NCI-H524 treated with DMSO at 0.1 percent for 48 hours (cell line): ENCODE measurements at regions not wholly inside any gene's neighbourhood (a gene's known extent, or its start where the extent isn't known, plus 50 kb on each side); places are given as distances from the start of the nearest gene placed in this dataset.

Source experiments
- DNase-seq: peaks from one replicate; lab custom pipeline; 2025; lab: John Stamatoyannopoulos, UW

DNA sequence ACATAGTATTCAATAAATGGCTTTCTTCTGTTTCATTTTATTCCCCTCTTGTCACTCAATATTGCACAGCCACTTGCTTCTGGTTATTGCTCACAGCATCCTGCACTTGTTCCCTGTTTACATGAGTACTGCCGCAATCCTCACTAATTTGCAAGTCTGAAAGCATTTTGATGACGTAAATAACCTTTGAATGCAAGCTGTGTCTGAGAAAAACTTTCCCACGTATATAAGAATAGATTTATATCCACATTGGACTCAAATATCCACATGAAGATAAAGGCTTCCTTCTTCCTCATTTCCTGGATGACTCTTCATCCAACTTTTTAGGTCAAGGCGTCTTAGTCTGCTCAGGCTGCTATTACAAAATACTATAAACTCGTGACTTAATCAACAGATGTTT lies 88.2 kb upstream of the DAP start:
- no peak for DNase-seq

- no peak for DNase-seq
These were observed 83.0 kb upstream of the DAP start for GRCh38 chr5:10844016-10844415.

- no peak for DNase-seq
These were observed 81.8 kb upstream of the DAP start for GRCh38 chr5:10842823-10843222.

GRCh38 chr5:10839916-10840599 lies 79.0 kb upstream of the DAP start:
- DNase-seq: no peak

- DNase-seq: no peak
These were observed 78.1 kb upstream of the DAP start for GRCh38 chr5:10839118-10839517.

DNA sequence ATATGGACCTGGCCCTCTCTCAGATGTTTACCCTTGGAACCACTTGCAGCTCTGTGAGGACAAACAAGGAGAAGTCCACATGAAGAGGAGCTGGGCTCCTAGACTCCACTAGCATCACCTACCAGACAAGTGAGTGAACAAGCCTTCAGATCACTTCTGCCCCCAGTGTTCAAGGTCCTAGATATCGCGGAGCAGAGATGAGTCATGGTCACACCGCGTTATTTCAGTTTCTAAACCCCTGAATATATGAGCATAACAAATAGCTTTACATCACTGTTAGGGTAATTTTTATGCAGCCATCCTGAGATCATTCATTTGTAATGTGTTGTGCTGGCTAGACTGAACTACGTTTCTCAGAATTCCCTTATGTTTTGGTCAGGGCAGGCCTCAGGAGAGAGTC lies 77.0 kb upstream of the DAP start:
- no peak for DNase-seq

DNA sequence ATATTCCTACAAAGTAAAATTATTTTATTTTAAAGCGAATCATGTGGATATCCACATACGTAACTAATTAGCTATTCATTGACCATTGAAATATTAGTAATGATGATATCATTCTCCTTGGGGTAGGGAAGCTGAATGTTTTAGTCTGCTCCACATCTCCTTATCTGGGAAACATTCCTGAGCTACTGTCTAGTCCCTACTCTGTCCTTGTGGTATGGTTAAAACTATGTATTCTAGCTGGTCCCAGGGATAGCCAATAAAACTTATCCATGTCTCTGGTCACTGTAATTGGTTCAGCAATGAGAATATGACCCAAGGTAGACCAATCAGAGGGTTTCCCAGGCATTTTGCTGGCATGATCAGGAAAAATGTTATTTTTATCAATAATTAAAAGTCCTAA lies 76.0 kb upstream of the DAP start:
- DNase-seq: no peak

DNA sequence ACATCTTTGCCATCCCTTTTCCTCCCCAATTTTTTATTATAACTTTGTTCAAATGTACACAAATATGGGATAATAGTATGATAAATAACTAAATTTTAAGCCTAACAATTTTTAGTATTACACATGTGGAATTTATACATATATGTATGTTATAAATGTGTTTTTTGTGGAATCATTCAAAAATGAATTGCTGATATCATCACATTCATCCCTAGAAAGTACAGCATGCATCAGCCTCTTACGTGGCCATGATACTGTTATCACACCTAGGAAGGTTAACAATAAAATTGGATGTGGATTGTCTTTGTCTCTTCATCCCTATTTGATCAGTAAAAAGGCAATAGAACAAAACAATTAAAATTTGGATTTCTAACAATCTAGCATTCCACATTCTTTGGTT lies 73.7 kb upstream of the DAP start:
- no peak for DNase-seq

GRCh38 chr5:10832987-10833386 lies 72.0 kb upstream of the DAP start:
- DNase-seq: no peak

DNA sequence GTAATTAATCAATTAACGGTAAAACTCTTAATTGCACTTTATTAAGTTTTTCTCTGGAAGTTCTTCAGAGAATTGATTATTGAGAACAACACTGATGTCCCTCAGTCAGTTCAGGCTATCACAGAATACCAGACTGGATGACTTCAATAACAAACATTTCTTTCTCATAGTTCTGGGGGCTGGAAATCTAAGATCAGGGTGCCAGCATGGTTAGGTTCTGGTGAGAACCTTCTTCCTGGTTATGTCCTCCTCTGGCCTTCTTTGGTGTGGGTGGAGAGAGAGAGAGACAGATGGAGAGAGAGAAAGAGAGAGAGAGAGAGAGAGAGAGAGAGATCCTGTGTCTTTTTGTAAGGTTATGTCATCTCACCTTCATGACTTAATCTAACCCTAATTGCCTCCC lies 71.4 kb upstream of the DAP start:
- no peak for DNase-seq

GRCh38 chr5:10831419-10831818 lies 70.4 kb upstream of the DAP start:
- DNase-seq: no peak

GRCh38 chr5:10828241-10828640 lies 67.2 kb upstream of the DAP start:
- no peak for DNase-seq

DNA sequence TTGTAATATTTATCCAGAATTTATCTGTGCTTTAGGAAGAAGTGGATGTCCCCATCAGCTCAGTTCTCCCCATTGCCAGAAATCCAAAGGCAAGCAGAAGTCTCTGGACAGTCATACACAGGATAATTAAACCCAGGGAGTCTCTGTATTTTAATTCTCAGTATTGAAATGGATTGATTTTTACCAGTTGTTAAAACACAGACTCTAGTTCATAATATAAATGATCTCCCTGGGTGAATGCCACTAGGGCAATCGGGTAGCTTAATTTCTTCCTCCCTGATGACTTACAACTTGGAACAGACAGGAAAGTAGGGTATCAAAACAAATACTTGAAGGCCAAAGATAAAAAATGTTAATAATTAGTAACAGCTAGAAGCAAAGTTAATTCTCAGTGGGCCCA lies 66.5 kb upstream of the DAP start:
- DNase-seq: no peak

GRCh38 chr5:10826971-10827370 lies 65.9 kb upstream of the DAP start:
- DNase-seq: no peak

- DNase-seq: no peak
These were observed 65.0 kb upstream of the DAP start for GRCh38 chr5:10825897-10826644.

- DNase-seq: no peak
These were observed 51.2 kb upstream of the DAP start for GRCh38 chr5:10812218-10812617.
